Mucosa of descending colon (tissue), 3 donors: ENCODE measurements at regions not wholly inside any gene's neighbourhood (a gene's known extent, or its start where the extent isn't known, plus 50 kb on each side); places are given as distances from the start of the nearest gene placed in this dataset.

Source experiments
- ATAC-seq: fragments of 200-7000 bp; cut with Tn5 transposase; one replicate; pipeline ENCODE4 v1.9.1; 2020; ENCODE audit warnings: mild to moderate bottlenecking, moderate library complexity
- DNase-seq, 3 donors: peaks; one replicate each; pipeline ENCODE4 v3.0.0-alpha.2; 2020
- H3K36me3 ChIP-seq: fragments of 200-600 bp; one replicate; pipeline ENCODE4 v1.8.0; 2021; ENCODE audit warnings: low read depth, mild to moderate bottlenecking
- H3K4me1 ChIP-seq: fragments of 200-600 bp; one replicate; pipeline ENCODE4 v1.8.0; 2021; ENCODE audit warnings: low read depth, mild to moderate bottlenecking
- H3K4me3 ChIP-seq: fragments of 200-600 bp; one replicate; pipeline ENCODE4 v1.8.0; 2021; ENCODE audit warnings: mild to moderate bottlenecking
- H3K9me3 ChIP-seq: fragments of 200-600 bp; one replicate; pipeline ENCODE4 v1.8.0; 2021; ENCODE audit warnings: mild to moderate bottlenecking
- intact Hi-C, 2 donors: fragments of 100-400 bp; cut with DNase I in 1 of 2; cut with micrococcal nuclease in 1 of 2; formaldehyde crosslinking; loops; one replicate each; pipeline versions ENCODE4 v1.11.0 to v1.11.1; 2022; cut with DNase I, micrococcal nuclease
- TF ChIP-seq, protein P1 (sequence below): fragments of 200-600 bp; IDR thresholded peaks from one replicate; pipeline ENCODE4 v1.8.0; 2022; ENCODE audit warnings: antibody characterized with exemption, mild to moderate bottlenecking
- donor health status: DM: no; HTN: no; CAD: no; lungs with moderate emphysema.
- donor health status: DM: no; HTN: no; CAD: no.
- donor health status: DM: no; HTN: yes; CAD: no.

DNA sequence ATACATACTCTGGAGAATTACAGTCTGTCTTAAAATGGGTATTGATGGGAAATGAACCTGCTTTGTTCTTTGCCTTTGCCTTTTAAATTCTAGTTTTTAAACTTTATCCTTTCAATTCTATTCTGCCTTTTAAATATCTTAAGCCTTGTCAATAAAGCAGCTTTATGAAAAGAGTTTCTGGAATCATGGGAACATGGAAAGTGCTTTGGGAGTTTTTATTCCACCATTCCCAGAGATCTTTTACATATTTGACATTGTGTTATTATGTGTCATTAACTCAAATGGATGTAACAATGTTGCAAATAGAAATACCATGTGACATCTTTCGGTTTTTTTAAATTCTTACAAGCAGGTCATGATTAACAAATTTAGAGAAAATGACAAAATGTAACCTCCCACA lies 555.7 kb upstream of the ANO3 start:
- intact Hi-C loops, result no loop called here
- Histone ChIP-seq H3K9me3 (no peaks in the 10 kb centered on the region), H3K4me3 (no peak overlapping the region), H3K36me3 (no peaks in the 10 kb centered on the region), H3K4me1 (no peaks in the 10 kb centered on the region)
- DNase-seq (no peak), ATAC-seq (no peak)
- TF ChIP-seq, protein P1, sequence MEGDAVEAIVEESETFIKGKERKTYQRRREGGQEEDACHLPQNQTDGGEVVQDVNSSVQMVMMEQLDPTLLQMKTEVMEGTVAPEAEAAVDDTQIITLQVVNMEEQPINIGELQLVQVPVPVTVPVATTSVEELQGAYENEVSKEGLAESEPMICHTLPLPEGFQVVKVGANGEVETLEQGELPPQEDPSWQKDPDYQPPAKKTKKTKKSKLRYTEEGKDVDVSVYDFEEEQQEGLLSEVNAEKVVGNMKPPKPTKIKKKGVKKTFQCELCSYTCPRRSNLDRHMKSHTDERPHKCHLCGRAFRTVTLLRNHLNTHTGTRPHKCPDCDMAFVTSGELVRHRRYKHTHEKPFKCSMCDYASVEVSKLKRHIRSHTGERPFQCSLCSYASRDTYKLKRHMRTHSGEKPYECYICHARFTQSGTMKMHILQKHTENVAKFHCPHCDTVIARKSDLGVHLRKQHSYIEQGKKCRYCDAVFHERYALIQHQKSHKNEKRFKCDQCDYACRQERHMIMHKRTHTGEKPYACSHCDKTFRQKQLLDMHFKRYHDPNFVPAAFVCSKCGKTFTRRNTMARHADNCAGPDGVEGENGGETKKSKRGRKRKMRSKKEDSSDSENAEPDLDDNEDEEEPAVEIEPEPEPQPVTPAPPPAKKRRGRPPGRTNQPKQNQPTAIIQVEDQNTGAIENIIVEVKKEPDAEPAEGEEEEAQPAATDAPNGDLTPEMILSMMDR, result no peak

DNA sequence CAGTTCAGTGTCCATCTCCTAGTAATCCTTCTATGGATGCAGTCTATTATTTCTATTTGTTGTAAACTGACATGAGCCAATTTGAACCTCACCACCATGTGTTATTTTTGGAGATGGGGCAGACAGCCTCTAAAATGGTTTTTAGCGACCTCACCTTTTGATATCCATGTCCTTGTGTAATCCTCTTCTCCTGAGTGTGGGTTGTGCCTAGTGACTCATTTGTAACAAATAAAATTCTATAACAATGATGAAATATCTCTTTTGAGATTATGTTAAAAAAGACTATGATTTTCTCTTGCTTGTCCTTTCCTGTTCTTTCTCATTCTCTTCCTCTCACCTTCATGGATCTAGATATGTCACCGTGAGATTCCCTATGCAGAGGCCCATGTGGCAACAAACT lies 554.6 kb upstream of the ANO3 start:
- intact Hi-C loops, result no loop called here

DNA sequence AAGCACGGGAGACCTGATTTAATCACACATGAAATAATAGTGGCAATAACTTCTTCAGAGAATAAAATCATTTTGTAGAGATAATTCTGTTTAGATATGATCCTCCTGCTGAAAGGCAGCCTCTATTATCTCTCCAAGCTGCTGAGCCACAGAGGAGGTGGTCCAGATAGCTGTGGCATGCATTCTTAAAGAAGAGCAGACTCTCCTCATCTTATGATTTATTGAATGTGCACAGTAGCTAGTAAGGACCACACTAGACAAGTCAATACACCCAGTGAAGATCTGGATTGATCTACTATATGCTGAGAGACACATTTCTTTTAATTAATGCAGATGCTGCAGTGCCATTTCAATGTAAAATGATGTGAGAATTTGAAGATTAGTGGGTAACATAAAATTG lies 552.9 kb upstream of the ANO3 start:
- Histone ChIP-seq H3K4me3 (no peak overlapping the region), H3K4me1 (no peaks in the 10 kb centered on the region), H3K9me3 (no peaks in the 10 kb centered on the region), H3K36me3 (no peaks in the 10 kb centered on the region)
- TF ChIP-seq, protein P1, result no peak
- ATAC-seq (no peak), DNase-seq (no peak)
- intact Hi-C loops, result no loop called here

More for the DNA sequence above, 554.6 kb upstream of the ANO3 start:
- H3K4me3 ChIP-seq, result no peak overlapping the region
- DNase-seq, result no peak
- no peaks in the 10 kb centered on the region for H3K4me1 ChIP-seq
- TF ChIP-seq, protein P1, result no peak
- no peak for ATAC-seq
- no peaks in the 10 kb centered on the region for H3K36me3 ChIP-seq
- H3K9me3 ChIP-seq, result no peaks in the 10 kb centered on the region

DNA sequence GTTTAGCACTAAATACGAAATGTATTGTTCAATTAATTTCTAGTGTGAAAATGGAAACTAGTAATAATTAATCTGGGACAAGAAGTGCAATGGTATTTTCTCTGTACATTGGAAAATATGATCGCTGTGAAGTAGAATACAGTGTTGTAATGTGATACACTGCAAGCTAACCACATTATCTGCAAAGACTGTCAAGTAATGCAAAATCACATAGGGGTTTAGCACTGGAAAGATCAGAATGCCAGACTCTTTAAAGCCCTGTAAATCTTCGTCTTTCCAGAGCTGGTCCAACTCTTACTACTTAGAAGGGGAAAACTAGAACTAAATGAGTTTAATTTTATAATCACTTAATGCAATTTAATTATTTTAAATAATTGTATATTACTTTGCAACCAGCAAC lies 544.5 kb upstream of the ANO3 start:
- no peak overlapping the region for H3K4me3 ChIP-seq
- H3K4me1 ChIP-seq, result no peaks in the 10 kb centered on the region
- no peak for DNase-seq
- TF ChIP-seq, protein P1, result no peak
- H3K9me3 ChIP-seq, result no peaks in the 10 kb centered on the region
- H3K36me3 ChIP-seq, result no peaks in the 10 kb centered on the region
- ATAC-seq, result no peak
- intact Hi-C loops, result no loop called here

DNA sequence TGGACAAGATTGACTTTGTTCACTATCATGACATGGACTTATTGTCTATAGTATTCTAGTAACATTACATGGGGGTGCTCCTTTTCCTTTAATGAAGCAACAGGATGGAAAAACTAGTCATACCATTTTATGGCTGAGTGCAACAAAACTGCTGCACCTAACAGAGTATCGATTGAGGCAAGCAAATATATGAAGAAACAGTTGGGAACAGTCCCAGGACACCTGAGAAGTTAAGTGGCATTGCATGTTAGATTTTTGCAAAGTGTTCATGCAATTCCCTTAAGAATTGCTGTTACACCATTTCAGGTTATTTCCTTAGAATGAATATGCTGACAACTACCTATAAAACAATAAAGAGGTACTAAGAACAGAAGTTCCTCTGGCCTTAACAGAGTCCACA lies 541.5 kb upstream of the ANO3 start:
- Histone ChIP-seq H3K36me3 (no peaks in the 10 kb centered on the region), H3K9me3 (no peaks in the 10 kb centered on the region), H3K4me3 (no peak overlapping the region), H3K4me1 (no peaks in the 10 kb centered on the region)
- intact Hi-C loops, result no loop called here
- no peak for ATAC-seq
- TF ChIP-seq, protein P1, result no peak
- no peak for DNase-seq

DNA sequence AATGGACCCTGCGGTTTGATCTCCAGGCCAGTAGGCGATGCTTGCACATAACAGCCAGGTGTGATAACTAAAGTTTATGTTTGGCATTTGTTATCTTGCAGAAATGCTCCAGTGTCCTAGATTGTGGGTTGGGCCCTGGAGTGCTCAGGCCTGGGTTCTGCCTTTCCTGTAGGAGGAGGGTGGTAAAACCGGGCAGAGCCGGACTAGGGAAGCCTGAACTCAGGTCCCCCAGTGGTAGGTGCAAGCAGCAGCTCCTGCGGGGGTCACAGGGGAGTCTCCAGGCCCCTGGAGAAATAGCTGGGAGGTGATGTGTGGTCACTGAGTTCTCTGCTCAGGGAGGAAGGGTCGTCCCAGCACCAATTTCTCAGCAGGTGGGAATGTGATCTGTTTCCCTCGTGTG lies 538.3 kb upstream of the ANO3 start:
- ATAC-seq (no peak), DNase-seq (no peak)
- no peaks in the 10 kb centered on the region for H3K4me1 ChIP-seq
- intact Hi-C loops, result no loop called here
- TF ChIP-seq, protein P1, result no peak
- H3K4me3 ChIP-seq, result no peak overlapping the region
- no peaks in the 10 kb centered on the region for H3K9me3 ChIP-seq
- H3K36me3 ChIP-seq, result no peaks in the 10 kb centered on the region
